Activated CD8-positive, alpha-beta T cell treated with anti-CD3 and anti-CD28 coated beads for 36 hours (primary cell): ENCODE measurements at regions not wholly inside any gene's neighbourhood (a gene's known extent, or its start where the extent isn't known, plus 50 kb on each side); places are given as distances from the start of the nearest gene placed in this dataset.
"Not testable (repeated sequence)": the region's sequence is repeated elsewhere in the genome, so short reads cannot be mapped to it uniquely, and the experiment has no call there.

Experiments used
- ATAC-seq: fragments of 200-7000 bp; cut with Tn5 transposase; one replicate; pipeline ENCODE4 v1.10.0; 2021; ENCODE audit warnings: mild to moderate bottlenecking, moderate library complexity
- CTCF ChIA-PET: fragments of 350-600 bp; sonication (Branson Sonifier 250); formaldehyde crosslinking; loops from one replicate; lab custom pipeline; 2021; ENCODE audit warnings: antibody characterized with exemption; lab: Charles Lee
- POLR2A ChIA-PET: fragments of 350-600 bp; sonication (Branson Sonifier 250); formaldehyde crosslinking; loops from one replicate; lab custom pipeline; 2021; ENCODE audit warnings: antibody characterized with exemption; lab: Charles Lee
- DNase-seq: peaks from one replicate; pipeline ENCODE4 v3.0.0-alpha.2; 2020
- H3K27ac Mint-ChIP-seq: one replicate; pipeline ENCODE4 v1.8.0; 2021; ENCODE audit warnings: mild to moderate bottlenecking, mixed read lengths
- H3K27me3 Mint-ChIP-seq: one replicate; pipeline ENCODE4 v1.8.0; 2021; ENCODE audit warnings: mixed read lengths
- H3K36me3 Mint-ChIP-seq: one replicate; pipeline ENCODE4 v1.8.0; 2021; ENCODE audit warnings: low read depth, mixed read lengths
- H3K4me1 Mint-ChIP-seq: one replicate; pipeline ENCODE4 v1.8.0; 2021; ENCODE audit warnings: low read depth, mixed read lengths
- H3K4me3 Mint-ChIP-seq: one replicate; pipeline ENCODE4 v1.8.0; 2021; ENCODE audit warnings: mild to moderate bottlenecking, moderate library complexity, mixed read lengths
- H3K9me3 Mint-ChIP-seq: one replicate; pipeline ENCODE4 v1.8.0; 2021; ENCODE audit warnings: mixed read lengths
- intact Hi-C: fragments of 100-400 bp; cut with micrococcal nuclease; formaldehyde crosslinking; loops from one replicate; pipeline ENCODE4 v1.10.0; 2022
- TF ChIP-seq, protein P1 (sequence below): fragments of 200-600 bp; IDR thresholded peaks from one replicate; pipeline ENCODE4 v1.8.0; 2022; ENCODE audit warnings: antibody characterized with exemption, mild to moderate bottlenecking

DNA sequence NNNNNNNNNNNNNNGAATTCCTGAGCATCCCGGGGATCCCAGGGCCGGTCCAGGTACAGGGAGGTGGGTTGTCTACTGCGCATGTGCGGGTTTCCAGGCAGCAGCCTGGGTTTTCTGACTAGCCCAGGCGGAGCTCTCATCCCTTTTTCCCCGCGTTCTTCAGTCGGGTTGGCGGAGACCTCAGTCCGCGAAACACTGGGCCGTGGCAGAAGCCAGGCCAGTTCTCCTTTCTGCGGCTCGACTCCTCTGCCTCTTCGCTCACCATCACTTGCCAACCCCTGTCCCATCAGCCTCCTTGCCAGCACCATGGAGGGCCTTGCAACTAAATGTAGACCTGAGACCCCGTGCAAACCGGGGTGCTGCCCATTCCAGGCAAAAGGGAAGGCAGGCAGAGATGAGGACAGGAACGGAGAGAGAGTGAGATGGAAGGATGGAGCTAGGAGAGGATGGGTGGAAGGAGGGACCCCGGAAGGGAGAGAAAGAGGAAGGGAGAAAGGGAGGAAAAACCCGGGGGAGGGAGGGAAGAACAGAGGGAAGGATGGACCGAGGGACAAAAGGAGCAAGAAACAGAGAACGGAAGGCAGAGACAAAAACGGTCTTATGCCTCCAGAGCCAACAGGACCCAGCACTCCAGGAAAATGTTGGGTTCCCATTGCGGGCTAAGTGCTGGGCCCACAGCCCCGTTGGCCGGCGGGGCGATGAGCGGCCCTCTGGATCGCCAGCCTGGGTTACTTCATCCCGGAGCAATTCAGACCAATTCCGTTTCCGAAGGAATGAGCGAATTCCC, 445.4 kb upstream of the DEFB115 start:
- TF ChIP-seq, protein P1, sequence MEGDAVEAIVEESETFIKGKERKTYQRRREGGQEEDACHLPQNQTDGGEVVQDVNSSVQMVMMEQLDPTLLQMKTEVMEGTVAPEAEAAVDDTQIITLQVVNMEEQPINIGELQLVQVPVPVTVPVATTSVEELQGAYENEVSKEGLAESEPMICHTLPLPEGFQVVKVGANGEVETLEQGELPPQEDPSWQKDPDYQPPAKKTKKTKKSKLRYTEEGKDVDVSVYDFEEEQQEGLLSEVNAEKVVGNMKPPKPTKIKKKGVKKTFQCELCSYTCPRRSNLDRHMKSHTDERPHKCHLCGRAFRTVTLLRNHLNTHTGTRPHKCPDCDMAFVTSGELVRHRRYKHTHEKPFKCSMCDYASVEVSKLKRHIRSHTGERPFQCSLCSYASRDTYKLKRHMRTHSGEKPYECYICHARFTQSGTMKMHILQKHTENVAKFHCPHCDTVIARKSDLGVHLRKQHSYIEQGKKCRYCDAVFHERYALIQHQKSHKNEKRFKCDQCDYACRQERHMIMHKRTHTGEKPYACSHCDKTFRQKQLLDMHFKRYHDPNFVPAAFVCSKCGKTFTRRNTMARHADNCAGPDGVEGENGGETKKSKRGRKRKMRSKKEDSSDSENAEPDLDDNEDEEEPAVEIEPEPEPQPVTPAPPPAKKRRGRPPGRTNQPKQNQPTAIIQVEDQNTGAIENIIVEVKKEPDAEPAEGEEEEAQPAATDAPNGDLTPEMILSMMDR = no peak
- no peaks in the 10 kb centered on the region for H3K4me1 Mint-ChIP-seq
- intact Hi-C loops = no loop called here
- ATAC-seq (no peak), DNase-seq (peak; percentile 39)
- POLR2A ChIA-PET = no interaction called here
- CTCF ChIA-PET = no interaction called here
- no peak overlapping the region for H3K27ac Mint-ChIP-seq
- peaks cover 20% of the 10 kb centered on the region for H3K9me3 Mint-ChIP-seq
- peaks cover 3% of the 10 kb centered on the region for H3K36me3 Mint-ChIP-seq
- H3K4me3 Mint-ChIP-seq = no peak overlapping the region
- peaks cover 1% of the 10 kb centered on the region for H3K27me3 Mint-ChIP-seq

DNA sequence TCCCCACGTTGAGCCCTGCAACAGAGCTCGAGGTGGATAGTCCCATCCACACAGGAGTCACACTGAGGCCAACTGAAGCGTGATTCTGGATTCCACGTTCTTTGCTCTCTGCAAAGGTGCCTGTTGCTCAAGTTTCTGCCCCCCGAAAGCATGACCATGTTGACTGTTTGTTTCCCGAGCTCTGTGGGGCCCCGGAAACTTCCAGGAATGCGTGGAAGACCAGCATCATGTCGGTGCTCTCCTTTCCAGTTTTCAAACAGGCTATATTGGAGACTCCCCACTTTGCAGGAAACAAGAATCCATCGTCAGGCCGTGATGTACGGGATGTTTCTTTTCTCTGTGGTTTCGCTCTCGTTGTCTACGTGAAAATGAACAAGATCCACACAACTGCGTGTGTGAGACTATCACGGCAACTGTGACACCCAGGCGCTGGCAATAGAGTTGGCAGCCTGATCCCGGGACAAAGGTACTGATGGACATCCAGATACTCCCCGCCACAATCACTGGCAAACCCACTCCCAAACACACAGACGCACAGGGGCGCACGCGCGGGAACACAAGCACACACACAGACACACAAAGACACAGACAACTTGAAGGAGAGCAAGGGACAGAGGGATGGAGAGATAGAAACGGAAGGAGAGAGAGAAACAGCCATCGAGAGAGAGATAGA, 444.6 kb upstream of the DEFB115 start:
- POLR2A ChIA-PET = no interaction called here
- TF ChIP-seq, protein P1 = no peak
- peaks cover 3% of the 10 kb centered on the region for H3K36me3 Mint-ChIP-seq
- H3K27ac Mint-ChIP-seq = no peak overlapping the region
- no peak for DNase-seq
- intact Hi-C loops = no loop called here
- CTCF ChIA-PET = no interaction called here
- peaks cover 1% of the 10 kb centered on the region for H3K27me3 Mint-ChIP-seq
- H3K9me3 Mint-ChIP-seq = peaks cover 20% of the 10 kb centered on the region
- ATAC-seq = no peak
- H3K4me1 Mint-ChIP-seq = no peaks in the 10 kb centered on the region
- H3K4me3 Mint-ChIP-seq = no peak overlapping the region

DNA sequence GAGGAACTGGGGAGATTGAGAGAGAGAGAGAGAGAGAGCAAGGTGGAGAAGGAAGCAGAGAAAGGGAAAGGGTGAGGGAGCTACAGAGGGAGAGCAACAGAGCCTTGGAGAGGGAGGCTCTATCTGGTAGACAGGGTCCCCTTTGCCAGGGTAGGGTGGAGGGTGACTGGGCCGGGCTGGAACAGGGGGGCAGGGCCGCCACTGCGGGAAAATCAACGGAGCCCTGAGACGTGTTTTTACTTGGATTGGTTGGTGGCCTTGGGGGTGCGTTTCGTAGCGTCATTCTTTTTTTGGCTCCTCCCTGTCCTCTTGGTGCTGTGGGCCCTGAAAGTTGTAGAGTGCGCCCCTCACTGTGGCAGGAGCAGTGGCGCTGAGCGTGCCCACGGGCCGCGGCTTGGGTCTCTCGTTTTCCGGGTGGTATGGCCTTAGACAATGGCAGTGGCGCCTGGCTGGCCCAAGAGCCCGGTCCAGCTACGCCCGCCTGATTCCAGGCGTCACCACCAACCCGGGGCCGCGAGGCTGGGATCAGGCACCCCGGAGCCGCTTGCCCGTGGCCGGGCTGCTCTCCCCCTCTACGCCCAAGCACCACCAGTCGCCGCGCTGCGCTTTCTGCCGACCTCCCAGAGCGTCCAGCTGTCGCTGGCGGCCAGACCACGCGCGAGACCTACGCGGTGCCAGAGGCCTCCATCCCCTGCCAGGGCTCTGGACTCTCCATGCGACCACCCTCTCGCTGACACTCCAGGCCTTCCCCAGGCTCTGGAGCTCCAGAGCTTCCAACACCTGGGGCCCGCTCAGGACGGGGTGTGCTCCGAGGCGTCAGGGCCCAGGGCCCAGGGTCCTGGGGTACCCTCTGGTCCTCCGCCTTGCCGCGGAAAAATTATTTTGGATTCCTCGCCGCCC, 443.8 kb upstream of the DEFB115 start:
- intact Hi-C loops, H3K4me1 Mint-ChIP-seq, H3K4me3 Mint-ChIP-seq, H3K27ac Mint-ChIP-seq, H3K27me3 Mint-ChIP-seq, CTCF ChIA-PET, H3K36me3 Mint-ChIP-seq, DNase-seq, POLR2A ChIA-PET, ATAC-seq: not testable (repeated sequence)
- H3K9me3 Mint-ChIP-seq = peaks cover 20% of the 10 kb centered on the region

DNA sequence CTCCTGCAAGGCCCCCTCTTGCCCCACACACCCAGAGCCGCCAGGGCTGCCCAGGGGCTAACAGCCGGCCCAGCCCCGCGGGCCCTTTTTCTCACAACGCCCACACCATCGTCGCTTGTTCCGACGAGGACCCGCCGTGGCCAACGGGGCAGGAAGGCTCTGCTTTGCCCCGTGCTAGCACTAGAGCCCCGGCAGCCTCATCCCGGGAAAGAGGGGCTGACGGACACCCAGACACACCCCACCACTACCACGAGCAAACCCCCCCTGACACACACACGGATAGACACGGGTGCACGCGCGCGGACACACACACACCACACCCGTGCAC, 443.2 kb upstream of the DEFB115 start:
- H3K4me3 Mint-ChIP-seq, POLR2A ChIA-PET, DNase-seq, intact Hi-C loops, H3K27me3 Mint-ChIP-seq, ATAC-seq, H3K36me3 Mint-ChIP-seq, H3K27ac Mint-ChIP-seq, H3K4me1 Mint-ChIP-seq, CTCF ChIA-PET: not testable (repeated sequence)
- H3K9me3 Mint-ChIP-seq = peaks cover 20% of the 10 kb centered on the region

DNA sequence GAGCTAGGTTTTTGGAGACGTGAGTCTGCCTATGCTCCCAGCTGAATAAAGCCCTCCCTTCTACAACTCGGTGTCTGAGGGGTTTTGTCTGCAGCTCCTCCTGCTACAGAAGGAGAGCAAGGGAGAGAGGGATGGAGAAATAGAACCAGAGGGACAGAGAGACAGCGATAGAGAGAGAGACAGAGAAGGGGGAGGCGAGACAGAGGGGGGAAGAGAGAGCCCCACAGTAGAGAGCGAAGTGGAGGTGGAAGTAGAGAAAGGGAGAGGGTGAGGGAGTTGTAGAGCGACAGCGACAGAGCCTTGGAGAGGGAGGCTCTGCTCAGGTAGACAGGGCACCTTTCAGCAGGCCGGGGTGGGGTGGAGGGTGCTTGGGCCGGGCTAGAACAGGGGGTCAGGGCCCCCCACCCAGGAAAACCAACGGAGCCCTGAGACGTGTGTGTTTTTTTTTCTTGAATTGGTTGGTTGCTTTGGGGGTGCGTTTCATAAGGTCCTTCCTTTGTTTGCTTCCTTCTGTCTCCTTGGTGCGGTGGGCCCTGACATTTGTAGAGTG, 442.4 kb upstream of the DEFB115 start:
- H3K4me1 Mint-ChIP-seq, H3K27ac Mint-ChIP-seq, ATAC-seq, DNase-seq, CTCF ChIA-PET, H3K4me3 Mint-ChIP-seq, H3K27me3 Mint-ChIP-seq, H3K36me3 Mint-ChIP-seq, intact Hi-C loops, POLR2A ChIA-PET: not testable (repeated sequence)
- peaks cover 20% of the 10 kb centered on the region for H3K9me3 Mint-ChIP-seq

DNA sequence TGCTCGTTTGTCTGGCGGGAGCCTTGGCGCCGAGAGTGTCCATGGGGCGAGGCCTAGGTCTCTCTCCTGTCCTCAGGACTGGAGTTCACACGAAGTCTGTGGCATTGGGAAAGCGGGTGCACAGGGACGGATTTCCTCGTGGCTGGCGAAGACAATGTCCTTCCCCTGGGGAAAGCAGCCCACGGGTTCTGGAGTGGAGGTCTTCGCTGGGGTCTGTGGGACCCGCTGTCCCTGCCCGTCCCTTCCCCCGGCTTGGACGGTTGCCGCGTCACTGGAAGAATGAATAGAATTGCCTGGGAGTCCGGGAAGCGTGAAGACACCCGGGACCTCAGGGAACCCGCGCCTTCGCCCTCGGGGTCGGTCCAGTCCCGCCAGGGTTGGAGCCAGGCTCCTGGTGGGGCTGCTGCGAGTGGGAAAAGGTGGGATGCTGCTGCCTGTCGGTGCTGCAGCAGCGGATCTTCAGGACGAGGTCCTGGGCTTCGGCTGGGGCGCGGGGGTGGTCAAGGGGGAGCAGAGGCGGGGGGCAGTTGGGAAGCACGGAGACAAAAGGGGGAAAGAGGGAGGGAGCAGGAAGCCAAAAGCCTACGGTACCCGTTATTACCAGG, 441.8 kb upstream of the DEFB115 start:
- TF ChIP-seq, protein P1 = no peak
- POLR2A ChIA-PET = no interaction called here
- intact Hi-C loops = no loop called here
- no peak overlapping the region for H3K27ac Mint-ChIP-seq
- H3K27me3 Mint-ChIP-seq = peaks cover 1% of the 10 kb centered on the region
- CTCF ChIA-PET = no interaction called here
- DNase-seq = no peak
- no peak for ATAC-seq
- no peaks in the 10 kb centered on the region for H3K4me1 Mint-ChIP-seq
- H3K36me3 Mint-ChIP-seq = peaks cover 3% of the 10 kb centered on the region
- no peak overlapping the region for H3K4me3 Mint-ChIP-seq
- H3K9me3 Mint-ChIP-seq = peaks cover 20% of the 10 kb centered on the region
